T-helper 1 cell treated with Interleukin-12 subunit alpha and Interleukin-12 subunit beta and Interleukin-4 antibody, amounts not matched to agents 30 μg/mL and 1 μg/mL, for 36 hours (primary cell): ENCODE measurements at regions not wholly inside any gene's neighbourhood (a gene's known extent, or its start where the extent isn't known, plus 50 kb on each side); places are given as distances from the start of the nearest gene placed in this dataset.
"Not testable (repeated sequence)": the region's sequence is repeated elsewhere in the genome, so short reads cannot be mapped to it uniquely, and the experiment has no call there.

Experiments
- H3K27ac Mint-ChIP-seq: one replicate; pipeline ENCODE4 v1.8.0; 2021; ENCODE audit warnings: mild to moderate bottlenecking, mixed read lengths
- H3K27me3 Mint-ChIP-seq: one replicate; pipeline ENCODE4 v1.8.0; 2021; ENCODE audit warnings: low read depth, mixed read lengths
- H3K36me3 Mint-ChIP-seq: one replicate; pipeline ENCODE4 v1.8.0; 2021; ENCODE audit warnings: low read depth, mixed read lengths
- H3K4me1 Mint-ChIP-seq: one replicate; pipeline ENCODE4 v1.8.0; 2021; ENCODE audit warnings: low read depth, mixed read lengths
- H3K4me3 Mint-ChIP-seq: one replicate; pipeline ENCODE4 v1.8.0; 2021; ENCODE audit warnings: mild to moderate bottlenecking, moderate library complexity, mixed read lengths
- H3K9me3 Mint-ChIP-seq: one replicate; pipeline ENCODE4 v1.8.0; 2021; ENCODE audit warnings: mixed read lengths

DNA sequence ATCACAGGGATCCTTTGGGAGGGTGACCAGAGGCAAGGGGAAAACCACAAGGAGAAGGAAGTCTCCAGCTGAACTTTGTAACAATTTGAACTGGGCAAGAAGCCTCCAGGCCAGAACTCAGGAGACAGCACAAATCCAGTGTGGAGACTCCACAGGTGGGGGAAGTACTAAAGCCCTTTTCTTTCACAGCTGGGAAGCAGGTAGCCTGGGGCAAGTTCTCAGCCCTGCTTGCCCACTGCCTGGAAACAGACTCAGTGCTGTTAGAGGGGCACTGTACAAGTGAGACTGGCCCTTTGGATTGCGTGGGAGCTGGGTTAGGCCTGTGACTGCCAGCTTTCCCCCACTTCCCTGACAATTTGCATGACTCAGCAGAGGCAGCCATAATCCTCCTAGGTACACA is 120.2 kb upstream of the GRIN2B start:
- not testable (repeated sequence) for H3K9me3 Mint-ChIP-seq, H3K36me3 Mint-ChIP-seq, H3K4me3 Mint-ChIP-seq, H3K27me3 Mint-ChIP-seq, H3K27ac Mint-ChIP-seq, H3K4me1 Mint-ChIP-seq

GRCh38 chr12:14111230-14111865 is 129.9 kb upstream of the GRIN2B start:
- H3K4me3 Mint-ChIP-seq = no peak overlapping the region
- H3K36me3 Mint-ChIP-seq = no peaks in the 10 kb centered on the region
- no peaks in the 10 kb centered on the region for H3K4me1 Mint-ChIP-seq
- H3K27ac Mint-ChIP-seq = no peak overlapping the region
- H3K9me3 Mint-ChIP-seq = no peaks in the 10 kb centered on the region
- H3K27me3 Mint-ChIP-seq = no peaks in the 10 kb centered on the region

DNA sequence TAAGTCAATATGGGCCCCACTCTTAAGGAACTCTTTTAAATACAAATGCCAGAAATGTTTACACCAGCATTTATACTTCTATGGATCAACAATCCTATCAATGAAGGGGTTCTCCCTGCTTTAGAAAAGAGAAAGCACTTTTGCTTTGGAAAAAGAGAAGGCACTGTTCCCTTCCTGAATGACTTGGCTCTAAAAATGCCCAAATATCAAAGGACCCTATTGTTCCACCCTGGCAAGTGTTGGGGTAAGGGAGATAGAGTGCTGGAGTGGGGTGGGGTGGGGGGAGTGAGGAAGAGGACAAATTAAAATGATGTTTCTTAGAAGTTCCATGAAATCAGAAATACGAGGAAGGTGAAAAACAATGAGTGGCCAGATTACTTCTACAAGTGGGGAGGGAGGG is 131.6 kb upstream of the GRIN2B start:
- no peaks in the 10 kb centered on the region for H3K9me3 Mint-ChIP-seq
- no peak overlapping the region for H3K4me3 Mint-ChIP-seq

GRCh38 chr12:14126692-14127091 is 145.3 kb upstream of the GRIN2B start:
- Mint-ChIP-seq H3K9me3 (peaks cover 8% of the 10 kb centered on the region), H3K36me3 (no peaks in the 10 kb centered on the region), H3K4me3 (no peak overlapping the region), H3K27ac (no peak overlapping the region), H3K4me1 (no peaks in the 10 kb centered on the region), H3K27me3 (no peaks in the 10 kb centered on the region)

More for the DNA sequence above, 131.6 kb upstream of the GRIN2B start:
- no peaks in the 10 kb centered on the region for H3K4me1 Mint-ChIP-seq
- H3K27ac Mint-ChIP-seq = no peak overlapping the region
- H3K27me3 Mint-ChIP-seq = no peaks in the 10 kb centered on the region
- no peaks in the 10 kb centered on the region for H3K36me3 Mint-ChIP-seq

- H3K36me3 Mint-ChIP-seq = no peaks in the 10 kb centered on the region
- no peak overlapping the region for H3K27ac Mint-ChIP-seq
- no peaks in the 10 kb centered on the region for H3K9me3 Mint-ChIP-seq
- no peaks in the 10 kb centered on the region for H3K4me1 Mint-ChIP-seq
- no peaks in the 10 kb centered on the region for H3K27me3 Mint-ChIP-seq
- H3K4me3 Mint-ChIP-seq = no peak overlapping the region
Measured at GRCh38 chr12:14129611-14130195, 148.3 kb upstream of the GRIN2B start.

DNA sequence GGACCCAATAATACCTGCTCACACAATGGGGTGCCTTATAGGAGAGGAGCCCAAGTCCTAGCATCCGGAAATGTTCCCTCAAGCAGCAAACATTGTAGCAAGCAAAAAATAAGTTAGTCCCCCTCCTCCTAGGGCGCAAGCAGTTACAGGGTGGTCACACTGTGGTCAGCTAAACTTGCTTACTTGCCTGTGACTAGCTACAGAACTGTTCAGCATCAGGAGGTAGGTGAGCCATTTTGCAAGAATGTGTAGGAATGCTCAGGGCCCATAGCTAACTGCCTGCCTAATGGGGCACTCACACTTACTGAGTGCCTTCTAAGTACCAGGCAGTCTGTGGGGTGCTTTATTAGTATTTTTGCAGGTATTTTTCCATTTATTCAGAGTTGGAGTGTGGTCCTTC is 154.6 kb upstream of the GRIN2B start:
- no peaks in the 10 kb centered on the region for H3K36me3 Mint-ChIP-seq
- H3K4me3 Mint-ChIP-seq = no peak overlapping the region
- no peaks in the 10 kb centered on the region for H3K27me3 Mint-ChIP-seq
- no peaks in the 10 kb centered on the region for H3K9me3 Mint-ChIP-seq
- H3K27ac Mint-ChIP-seq = no peak overlapping the region
- H3K4me1 Mint-ChIP-seq = no peaks in the 10 kb centered on the region

GRCh38 chr12:14138495-14138894 is 157.1 kb upstream of the GRIN2B start:
- H3K9me3 Mint-ChIP-seq = no peaks in the 10 kb centered on the region
- no peak overlapping the region for H3K4me3 Mint-ChIP-seq
- no peaks in the 10 kb centered on the region for H3K4me1 Mint-ChIP-seq
- no peak overlapping the region for H3K27ac Mint-ChIP-seq
- H3K27me3 Mint-ChIP-seq = no peaks in the 10 kb centered on the region
- H3K36me3 Mint-ChIP-seq = no peaks in the 10 kb centered on the region

DNA sequence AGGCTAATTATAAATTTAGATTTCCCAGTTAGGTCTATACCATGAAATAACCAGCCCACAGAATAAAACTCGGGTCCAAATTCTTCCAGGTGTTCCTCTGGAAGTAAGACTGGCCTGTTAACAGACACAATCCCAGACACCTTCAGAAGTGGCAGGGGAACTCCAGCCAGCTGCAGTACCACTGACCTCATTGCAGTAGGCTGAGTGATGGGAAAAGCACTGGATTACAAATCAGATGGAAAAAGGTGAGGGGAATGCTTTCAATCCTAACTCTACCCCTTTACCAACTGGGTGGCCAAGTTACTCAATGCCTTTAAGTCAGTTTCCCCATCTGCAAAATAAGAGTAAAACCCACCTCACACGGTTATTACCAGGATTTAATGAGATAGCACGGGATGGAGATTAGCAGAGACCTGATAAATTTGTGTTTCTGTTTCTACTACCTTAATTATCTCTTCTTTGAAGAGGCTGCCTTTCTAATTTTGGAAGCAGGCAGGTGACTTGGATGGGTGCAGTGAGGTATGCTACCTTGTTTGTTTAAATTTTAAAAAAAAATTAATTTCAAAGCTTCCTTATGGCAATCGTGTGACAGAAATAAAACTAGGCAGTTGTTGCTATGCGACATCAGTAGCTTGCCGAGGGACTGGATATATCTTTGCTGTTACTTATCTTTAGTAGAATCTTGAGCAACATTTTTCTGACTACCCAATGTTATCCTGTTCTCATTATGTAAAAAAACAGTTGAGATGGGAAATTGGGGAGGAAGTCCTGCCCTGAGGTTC is 167.3 kb upstream of the GRIN2B start:
- Mint-ChIP-seq H3K36me3 (no peaks in the 10 kb centered on the region), H3K27ac (no peak overlapping the region), H3K4me3 (no peak overlapping the region), H3K27me3 (no peaks in the 10 kb centered on the region), H3K9me3 (no peaks in the 10 kb centered on the region), H3K4me1 (no peaks in the 10 kb centered on the region)

GRCh38 chr12:14153803-14154202 is 172.4 kb upstream of the GRIN2B start:
- Mint-ChIP-seq H3K4me1 (no peaks in the 10 kb centered on the region), H3K27ac (no peak overlapping the region), H3K4me3 (no peak overlapping the region), H3K9me3 (no peaks in the 10 kb centered on the region), H3K36me3 (no peaks in the 10 kb centered on the region), H3K27me3 (peaks cover 3% of the 10 kb centered on the region)

DNA sequence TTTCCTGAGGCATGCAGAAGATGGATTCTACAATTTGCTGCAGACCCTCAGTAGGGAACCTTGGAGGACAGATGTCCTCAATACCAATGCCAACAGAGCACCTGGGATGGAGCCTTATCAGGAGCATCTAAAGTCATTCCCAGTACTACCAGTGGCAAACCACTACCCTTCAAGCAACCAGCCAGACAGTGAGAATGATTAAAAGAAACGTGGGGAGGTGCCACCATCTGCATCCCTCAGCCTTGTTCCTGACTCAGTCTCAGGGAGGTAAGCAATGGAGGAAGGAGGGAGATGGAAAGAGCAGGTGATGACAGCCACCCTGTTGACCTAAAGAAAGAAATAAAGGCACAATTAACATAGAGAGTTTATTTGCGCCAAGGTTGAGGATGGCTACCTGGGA is 175.2 kb upstream of the GRIN2B start:
- no peaks in the 10 kb centered on the region for H3K4me1 Mint-ChIP-seq
- H3K4me3 Mint-ChIP-seq = no peak overlapping the region
- H3K27ac Mint-ChIP-seq = no peak overlapping the region
- peaks cover 3% of the 10 kb centered on the region for H3K27me3 Mint-ChIP-seq
- H3K9me3 Mint-ChIP-seq = no peaks in the 10 kb centered on the region
- no peaks in the 10 kb centered on the region for H3K36me3 Mint-ChIP-seq

- Mint-ChIP-seq H3K4me3 (no peak overlapping the region), H3K27me3 (peaks cover 3% of the 10 kb centered on the region), H3K36me3 (no peaks in the 10 kb centered on the region), H3K27ac (no peak overlapping the region), H3K4me1 (no peaks in the 10 kb centered on the region), H3K9me3 (no peaks in the 10 kb centered on the region)
Measured at GRCh38 chr12:14157088-14157747, 175.8 kb upstream of the GRIN2B start.

GRCh38 chr12:14164266-14164665 is 182.9 kb upstream of the GRIN2B start:
- no peaks in the 10 kb centered on the region for H3K9me3 Mint-ChIP-seq
- H3K4me3 Mint-ChIP-seq = no peak overlapping the region
- H3K4me1 Mint-ChIP-seq = no peaks in the 10 kb centered on the region
- no peaks in the 10 kb centered on the region for H3K27me3 Mint-ChIP-seq
- no peak overlapping the region for H3K27ac Mint-ChIP-seq
- no peaks in the 10 kb centered on the region for H3K36me3 Mint-ChIP-seq

GRCh38 chr12:14167005-14167628 is 185.7 kb upstream of the GRIN2B start:
- H3K27ac Mint-ChIP-seq = no peak overlapping the region

GRCh38 chr12:14169281-14169680 is 187.9 kb upstream of the GRIN2B start:
- Mint-ChIP-seq H3K4me1 (no peaks in the 10 kb centered on the region), H3K36me3 (no peaks in the 10 kb centered on the region), H3K27me3 (no peaks in the 10 kb centered on the region), H3K9me3 (no peaks in the 10 kb centered on the region), H3K27ac (no peak overlapping the region), H3K4me3 (no peak overlapping the region)

More at GRCh38 chr12:14167005-14167628, 185.7 kb upstream of the GRIN2B start:
- no peaks in the 10 kb centered on the region for H3K36me3 Mint-ChIP-seq
- H3K9me3 Mint-ChIP-seq = no peaks in the 10 kb centered on the region
- no peaks in the 10 kb centered on the region for H3K27me3 Mint-ChIP-seq
- H3K4me3 Mint-ChIP-seq = no peak overlapping the region
- no peaks in the 10 kb centered on the region for H3K4me1 Mint-ChIP-seq
